ENCODE measurements at regions not wholly inside any gene's neighbourhood (a gene's known extent, or its start where the extent isn't known, plus 50 kb on each side); places are given as distances from the start of the nearest gene placed in this dataset.

DNA sequence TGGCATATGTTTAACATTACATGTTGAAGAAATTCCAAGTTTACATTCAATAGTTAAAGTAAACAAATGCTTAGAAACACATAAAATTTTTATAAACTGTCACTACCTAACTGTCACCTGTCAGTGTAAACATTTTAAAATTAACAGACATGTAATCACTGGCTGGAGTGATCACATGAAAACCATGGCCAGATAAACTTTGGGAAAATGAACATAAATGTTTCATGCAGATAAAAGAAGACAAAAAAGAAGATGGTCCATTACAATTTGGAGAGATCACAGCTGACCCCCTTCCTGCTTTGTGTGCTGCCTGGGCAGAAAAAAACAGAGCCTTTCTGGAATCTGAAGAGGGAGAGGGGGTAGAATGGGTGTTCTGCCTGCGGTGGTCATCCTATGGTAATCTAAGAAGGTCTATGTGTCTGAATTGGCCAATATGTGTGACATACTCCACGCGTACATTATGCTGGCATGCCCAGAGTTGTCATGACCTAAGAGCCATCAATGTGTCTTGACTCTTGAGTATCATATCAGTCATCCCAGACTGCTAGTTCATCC lies 57.5 kb upstream of the MEOX2 start:
- ChIA-PET CTCF (no interaction called here), POLR2A (no interaction called here)
- Histone ChIP-seq H3K27me3 (ENCODE audit: control insufficient read depth, insufficient read depth, low read length) (no peaks in the 10 kb centered on the region), H3K27ac (ENCODE audit: low read length) (no peak overlapping the region), H3K9me3 (ENCODE audit: control insufficient read depth, insufficient read depth, low read depth, low read length) (no peaks in the 10 kb centered on the region), H3K36me3 (ENCODE audit: control insufficient read depth, insufficient read depth, low read length) (no peaks in the 10 kb centered on the region), H3K4me3 (ENCODE audit: low read depth in 2 of 2, low read length in 2 of 2) (no peak overlapping the region), H3K4me1 (ENCODE audit: control insufficient read depth, insufficient read depth, low read length) (no peaks in the 10 kb centered on the region)
- in situ Hi-C loops (cut with HindIII; ENCODE audit: low pct_unique_long_range_greater_than_20kb, low sequenced_read_pairs) (no loop called here), intact Hi-C loops (cut with micrococcal nuclease; ENCODE audit: unreplicated experiment) (no loop called here)
- no TSS peak for BruUV-seq (replicated peaks)
- DNase-seq (ENCODE audit: low read depth, low spot score), result no peak
- ATAC-seq, result no peak
- TF ChIP-seq POLR2AphosphoS5 (IDR thresholded peaks at IDR 0.05; ENCODE audit: low read depth, low read length) (no peak), SIN3A (IDR thresholded peaks at IDR 0.05; ENCODE audit: borderline replicate concordance, insufficient read depth, low read depth, low read length) (no peak), CTCF (IDR thresholded peaks at IDR 0.05) (no peak), TCF7L2 (IDR thresholded peaks at IDR 0.05; ENCODE audit: low read depth, low read length) (no peak), REST (IDR thresholded peaks at IDR 0.05; ENCODE audit: insufficient read depth in 1 of 2, low read depth in 2 of 2, low read length in 1 of 2) (no peak)

DNA sequence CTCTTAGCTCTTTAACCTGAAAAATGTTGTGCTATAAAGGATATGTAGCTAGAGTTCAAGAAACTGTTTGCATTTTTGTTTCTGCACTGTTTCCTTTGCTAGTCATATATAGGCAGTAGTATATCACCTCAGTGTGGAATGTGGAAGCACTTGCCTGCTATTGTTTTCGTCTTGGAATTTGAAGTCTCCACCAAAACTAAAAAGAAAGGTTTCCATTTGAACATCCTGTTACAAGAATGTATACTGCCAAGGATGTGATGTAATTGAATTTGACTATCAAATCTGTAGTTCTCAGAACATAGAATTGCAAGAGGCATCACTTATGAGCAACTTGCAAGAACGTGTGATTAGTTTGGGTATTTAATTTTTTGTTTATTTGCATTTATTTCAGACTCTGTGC lies 51.1 kb upstream of the MEOX2 start:
- BruUV-seq (replicated peaks), result no TSS peak
- ChIA-PET CTCF (no interaction called here), POLR2A (no interaction called here)
- Histone ChIP-seq H3K27ac (ENCODE audit: low read length) (no peak overlapping the region), H3K36me3 (ENCODE audit: control insufficient read depth, insufficient read depth, low read length) (no peaks in the 10 kb centered on the region), H3K27me3 (ENCODE audit: control insufficient read depth, insufficient read depth, low read length) (no peaks in the 10 kb centered on the region), H3K4me3 (ENCODE audit: low read depth in 2 of 2, low read length in 2 of 2) (no peak overlapping the region), H3K4me1 (ENCODE audit: control insufficient read depth, insufficient read depth, low read length) (no peaks in the 10 kb centered on the region), H3K9me3 (ENCODE audit: control insufficient read depth, insufficient read depth, low read depth, low read length) (no peaks in the 10 kb centered on the region)
- no peak for TF ChIP-seq CTCF (IDR thresholded peaks at IDR 0.05)
- TF ChIP-seq REST (IDR thresholded peaks at IDR 0.05; ENCODE audit: insufficient read depth in 1 of 2, low read depth in 2 of 2, low read length in 1 of 2), result no peak
- intact Hi-C loops (cut with micrococcal nuclease; ENCODE audit: unreplicated experiment), result no loop called here
- in situ Hi-C loops (cut with HindIII; ENCODE audit: low pct_unique_long_range_greater_than_20kb, low sequenced_read_pairs), result no loop called here
- ATAC-seq, result no peak
- no peak for DNase-seq (ENCODE audit: low read depth, low spot score)

Data from Panc1 (cell line).